D721Med (cell line): ENCODE measurements at regions not wholly inside any gene's neighbourhood (a gene's known extent, or its start where the extent isn't known, plus 50 kb on each side); places are given as distances from the start of the nearest gene placed in this dataset.

Experiments
- DNase-seq: peaks from one replicate; pipeline ENCODE4 v3.0.0; 2011; ENCODE audit warnings: low spot score; ENCODE audit not compliant: insufficient read length
- FAIRE-seq: peaks from 2 replicates; lab custom pipeline; 2011; peaks lifted over from hg19 to GRCh38; lab: Jason Lieb, UNC
- CTCF ChIP-seq: IDR thresholded peaks from 2 replicates; pipeline ENCODE4 v1.5.1; 2012; ENCODE audit warnings: mild to moderate bottlenecking, control low read depth; ENCODE audit not compliant: insufficient read depth; ENCODE audit errors: missing control alignments

- FAIRE-seq: no peak
- no peak for DNase-seq
- no peak for TF ChIP-seq CTCF
Observed at GRCh38 chr11:71329165-71329510, 76.8 kb upstream of the SHANK2 start.

GRCh38 chr11:71327156-71328085 is 75.0 kb upstream of the SHANK2 start:
- no peak for DNase-seq
- TF ChIP-seq CTCF: no peak
- FAIRE-seq: no peak

GRCh38 chr11:71326328-71326940 is 74.1 kb upstream of the SHANK2 start:
- FAIRE-seq: no peak

GRCh38 chr11:71325418-71326327 is 73.3 kb upstream of the SHANK2 start:
- no peak for DNase-seq
- TF ChIP-seq CTCF: no peak
- no peak for FAIRE-seq

More at GRCh38 chr11:71326328-71326940, 74.1 kb upstream of the SHANK2 start:
- TF ChIP-seq CTCF: no peak
- DNase-seq: no peak

GRCh38 chr11:71324788-71325417 is 72.5 kb upstream of the SHANK2 start:
- FAIRE-seq (no peak), DNase-seq (no peak)
- no peak for TF ChIP-seq CTCF

- FAIRE-seq (no peak), DNase-seq (no peak)
- TF ChIP-seq CTCF: no peak
Observed at GRCh38 chr11:71323876-71324526, 71.6 kb upstream of the SHANK2 start.
